Fibroblast of pulmonary artery (primary cell): ENCODE measurements at regions not wholly inside any gene's neighbourhood (a gene's known extent, or its start where the extent isn't known, plus 50 kb on each side); places are given as distances from the start of the nearest gene placed in this dataset.

Experiments used
- DNase-seq: peaks from one replicate; pipeline ENCODE4 v3.0.0-alpha.2; 2010; ENCODE audit warnings: low read depth
- H3K4me3 ChIP-seq: replicated peaks from 2 replicates; pipeline ENCODE4 v1.5.1; 2011; ENCODE audit warnings: low read depth, mild to moderate bottlenecking, control low read depth, low read length, moderate library complexity
- TF ChIP-seq, protein P1 (sequence below): IDR thresholded peaks from 2 replicates; pipeline ENCODE4 v1.5.1; 2011; ENCODE audit warnings: mild to moderate bottlenecking, control low read depth, low read length, inconsistent platforms; ENCODE audit errors: missing control alignments

DNA sequence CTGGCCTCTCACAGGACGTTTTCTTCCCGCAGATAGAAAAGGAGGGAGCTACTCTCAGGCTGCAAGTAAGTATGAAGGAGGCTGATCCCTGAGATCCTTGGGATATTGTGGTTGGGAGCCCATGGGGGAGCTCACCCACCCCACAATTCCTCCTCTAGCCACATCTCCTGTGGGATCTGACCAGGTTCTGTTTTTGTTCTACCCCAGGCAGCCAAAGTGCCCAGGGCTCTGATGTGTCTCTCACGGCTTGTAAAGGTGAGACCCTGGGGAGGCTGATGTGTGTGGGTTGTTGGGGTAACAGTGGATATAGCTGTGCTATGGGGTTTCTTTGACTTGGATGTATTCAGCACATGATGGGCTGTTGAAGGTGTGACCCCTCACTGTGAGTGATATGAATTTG is 52.0 kb upstream of the POLR1H start:
- H3K4me3 ChIP-seq: no peak overlapping the region
- DNase-seq: no peak
- TF ChIP-seq, protein P1, sequence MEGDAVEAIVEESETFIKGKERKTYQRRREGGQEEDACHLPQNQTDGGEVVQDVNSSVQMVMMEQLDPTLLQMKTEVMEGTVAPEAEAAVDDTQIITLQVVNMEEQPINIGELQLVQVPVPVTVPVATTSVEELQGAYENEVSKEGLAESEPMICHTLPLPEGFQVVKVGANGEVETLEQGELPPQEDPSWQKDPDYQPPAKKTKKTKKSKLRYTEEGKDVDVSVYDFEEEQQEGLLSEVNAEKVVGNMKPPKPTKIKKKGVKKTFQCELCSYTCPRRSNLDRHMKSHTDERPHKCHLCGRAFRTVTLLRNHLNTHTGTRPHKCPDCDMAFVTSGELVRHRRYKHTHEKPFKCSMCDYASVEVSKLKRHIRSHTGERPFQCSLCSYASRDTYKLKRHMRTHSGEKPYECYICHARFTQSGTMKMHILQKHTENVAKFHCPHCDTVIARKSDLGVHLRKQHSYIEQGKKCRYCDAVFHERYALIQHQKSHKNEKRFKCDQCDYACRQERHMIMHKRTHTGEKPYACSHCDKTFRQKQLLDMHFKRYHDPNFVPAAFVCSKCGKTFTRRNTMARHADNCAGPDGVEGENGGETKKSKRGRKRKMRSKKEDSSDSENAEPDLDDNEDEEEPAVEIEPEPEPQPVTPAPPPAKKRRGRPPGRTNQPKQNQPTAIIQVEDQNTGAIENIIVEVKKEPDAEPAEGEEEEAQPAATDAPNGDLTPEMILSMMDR: no peak
